ENCODE measurements at regions not wholly inside any gene's neighbourhood (a gene's known extent, or its start where the extent isn't known, plus 50 kb on each side); places are given as distances from the start of the nearest gene placed in this dataset.
A peak's percentile ranks its signal among the peaks of the same experiment; 100 is the strongest.

- no peak overlapping the region for H3K9ac ChIP-seq (ENCODE audit: insufficient read depth, low read length)
- H4K20me1 ChIP-seq (ENCODE audit: control insufficient read depth, extremely low read depth, insufficient read depth, low read length) = no peaks in the 10 kb centered on the region
- H3K79me2 ChIP-seq (ENCODE audit: control insufficient read depth, insufficient read depth, low read length) = no peaks in the 10 kb centered on the region
- no peak overlapping the region for H3K4me2 ChIP-seq (ENCODE audit: extremely low read depth, insufficient read depth, low read length)
- no peak overlapping the region for H3K27ac ChIP-seq (ENCODE audit: insufficient read depth, low read length)
- no peaks in the 10 kb centered on the region for H3K9me3 ChIP-seq (ENCODE audit: control insufficient read depth, insufficient read depth, low read depth, low read length)
- no peak for TF ChIP-seq EZH2 (IDR thresholded peaks at IDR 0.05; ENCODE audit: low read length, missing control alignments)
- TF ChIP-seq CTCF (conservative IDR thresholded peaks at IDR 0.05 in 1 of 2, IDR thresholded peaks at IDR 0.05 in 1 of 2; ENCODE audit: low read depth in 1 of 2, low read length in 2 of 2) = no peak
- H3K4me3 ChIP-seq (replicated peaks in 1 of 4; ENCODE audit: control extremely low read depth in 1 of 4, insufficient read depth in 1 of 4, low read depth in 3 of 4, low read length in 4 of 4) = no peak overlapping the region
- H3K4me1 ChIP-seq (ENCODE audit: control insufficient read depth, extremely low read depth, insufficient read depth, low read length) = no peaks in the 10 kb centered on the region
- no peak for DNase-seq (ENCODE audit: low read depth in 2 of 2)
- no peak overlapping the region for H2AFZ ChIP-seq (ENCODE audit: low read length)
- no peaks in the 10 kb centered on the region for H3K36me3 ChIP-seq (ENCODE audit: control insufficient read depth, insufficient read depth, low read length)
- no peaks in the 10 kb centered on the region for H3K27me3 ChIP-seq (ENCODE audit: control insufficient read depth, insufficient read depth, low read length)
Observed at GRCh38 chr1:87866416-87866815, 537.7 kb downstream of the LMO4 start.

GRCh38 chr1:87867626-87868025 is 538.9 kb downstream of the LMO4 start:
- Histone ChIP-seq H3K79me2 (ENCODE audit: control insufficient read depth, insufficient read depth, low read length) (no peaks in the 10 kb centered on the region), H3K4me2 (ENCODE audit: extremely low read depth, insufficient read depth, low read length) (no peak overlapping the region), H3K36me3 (ENCODE audit: control insufficient read depth, insufficient read depth, low read length) (no peaks in the 10 kb centered on the region), H3K4me3 (replicated peaks in 1 of 4; ENCODE audit: control extremely low read depth in 1 of 4, insufficient read depth in 1 of 4, low read depth in 3 of 4, low read length in 4 of 4) (no peak overlapping the region), H3K9me3 (ENCODE audit: control insufficient read depth, insufficient read depth, low read depth, low read length) (no peaks in the 10 kb centered on the region), H2AFZ (ENCODE audit: low read length) (no peak overlapping the region), H4K20me1 (ENCODE audit: control insufficient read depth, extremely low read depth, insufficient read depth, low read length) (no peaks in the 10 kb centered on the region), H3K27ac (ENCODE audit: insufficient read depth, low read length) (no peak overlapping the region), H3K27me3 (ENCODE audit: control insufficient read depth, insufficient read depth, low read length) (no peaks in the 10 kb centered on the region), H3K9ac (ENCODE audit: insufficient read depth, low read length) (no peak overlapping the region), H3K4me1 (ENCODE audit: control insufficient read depth, extremely low read depth, insufficient read depth, low read length) (no peaks in the 10 kb centered on the region)
- DNase-seq (ENCODE audit: low read depth in 2 of 2) = peak; percentile 4 to 48
- TF ChIP-seq CTCF (conservative IDR thresholded peaks at IDR 0.05 in 1 of 2, IDR thresholded peaks at IDR 0.05 in 1 of 2; ENCODE audit: low read depth in 1 of 2, low read length in 2 of 2) = no peak
- TF ChIP-seq EZH2 (IDR thresholded peaks at IDR 0.05; ENCODE audit: low read length, missing control alignments) = no peak

GRCh38 chr1:87869567-87869966 is 540.9 kb downstream of the LMO4 start:
- H3K4me3 ChIP-seq (replicated peaks in 1 of 4; ENCODE audit: control extremely low read depth in 1 of 4, insufficient read depth in 1 of 4, low read depth in 3 of 4, low read length in 4 of 4) = no peak overlapping the region
- no peaks in the 10 kb centered on the region for H3K36me3 ChIP-seq (ENCODE audit: control insufficient read depth, insufficient read depth, low read length)
- H3K4me2 ChIP-seq (ENCODE audit: extremely low read depth, insufficient read depth, low read length) = no peak overlapping the region
- H3K9me3 ChIP-seq (ENCODE audit: control insufficient read depth, insufficient read depth, low read depth, low read length) = no peaks in the 10 kb centered on the region
- H3K9ac ChIP-seq (ENCODE audit: insufficient read depth, low read length) = no peak overlapping the region
- H2AFZ ChIP-seq (ENCODE audit: low read length) = peak overlapping the region; percentile 19
- H3K4me1 ChIP-seq (ENCODE audit: control insufficient read depth, extremely low read depth, insufficient read depth, low read length) = no peaks in the 10 kb centered on the region
- no peaks in the 10 kb centered on the region for H3K27me3 ChIP-seq (ENCODE audit: control insufficient read depth, insufficient read depth, low read length)
- peak; percentile 60 to 68 for DNase-seq (ENCODE audit: low read depth in 2 of 2)
- no peaks in the 10 kb centered on the region for H3K79me2 ChIP-seq (ENCODE audit: control insufficient read depth, insufficient read depth, low read length)
- no peak overlapping the region for H3K27ac ChIP-seq (ENCODE audit: insufficient read depth, low read length)
- no peak for TF ChIP-seq CTCF (conservative IDR thresholded peaks at IDR 0.05 in 1 of 2, IDR thresholded peaks at IDR 0.05 in 1 of 2; ENCODE audit: low read depth in 1 of 2, low read length in 2 of 2)
- no peak for TF ChIP-seq EZH2 (IDR thresholded peaks at IDR 0.05; ENCODE audit: low read length, missing control alignments)
- no peaks in the 10 kb centered on the region for H4K20me1 ChIP-seq (ENCODE audit: control insufficient read depth, extremely low read depth, insufficient read depth, low read length)

All from fibroblast of lung (primary cell).